ENCODE measurements at regions not wholly inside any gene's neighbourhood (a gene's known extent, or its start where the extent isn't known, plus 50 kb on each side); places are given as distances from the start of the nearest gene placed in this dataset.

- TF ChIP-seq, protein P1, sequence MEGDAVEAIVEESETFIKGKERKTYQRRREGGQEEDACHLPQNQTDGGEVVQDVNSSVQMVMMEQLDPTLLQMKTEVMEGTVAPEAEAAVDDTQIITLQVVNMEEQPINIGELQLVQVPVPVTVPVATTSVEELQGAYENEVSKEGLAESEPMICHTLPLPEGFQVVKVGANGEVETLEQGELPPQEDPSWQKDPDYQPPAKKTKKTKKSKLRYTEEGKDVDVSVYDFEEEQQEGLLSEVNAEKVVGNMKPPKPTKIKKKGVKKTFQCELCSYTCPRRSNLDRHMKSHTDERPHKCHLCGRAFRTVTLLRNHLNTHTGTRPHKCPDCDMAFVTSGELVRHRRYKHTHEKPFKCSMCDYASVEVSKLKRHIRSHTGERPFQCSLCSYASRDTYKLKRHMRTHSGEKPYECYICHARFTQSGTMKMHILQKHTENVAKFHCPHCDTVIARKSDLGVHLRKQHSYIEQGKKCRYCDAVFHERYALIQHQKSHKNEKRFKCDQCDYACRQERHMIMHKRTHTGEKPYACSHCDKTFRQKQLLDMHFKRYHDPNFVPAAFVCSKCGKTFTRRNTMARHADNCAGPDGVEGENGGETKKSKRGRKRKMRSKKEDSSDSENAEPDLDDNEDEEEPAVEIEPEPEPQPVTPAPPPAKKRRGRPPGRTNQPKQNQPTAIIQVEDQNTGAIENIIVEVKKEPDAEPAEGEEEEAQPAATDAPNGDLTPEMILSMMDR (IDR thresholded peaks at IDR 0.05 in 4 of 5, conservative IDR thresholded peaks at IDR 0.05 in 1 of 5): no peak
- no peak for TF ChIP-seq POLR2A (IDR thresholded peaks at IDR 0.05)
These were observed 99.4 kb upstream of the NTF3 start for GRCh38 chr12:5332551-5332950.

Measured in gastrocnemius medialis (tissue), 4 donors.